ENCODE measurements at regions not wholly inside any gene's neighbourhood (a gene's known extent, or its start where the extent isn't known, plus 50 kb on each side); places are given as distances from the start of the nearest gene placed in this dataset.
A peak's percentile ranks its signal among the peaks of the same experiment; 100 is the strongest.

GRCh38 chr6:40932366-40932765 is 106.7 kb downstream of the UNC5CL start:
- Histone ChIP-seq H3K4me2 (ENCODE audit: low read length) (peak overlapping the region; percentile 33), H4K20me1 (ENCODE audit: insufficient read depth, low read length) (no peaks in the 10 kb centered on the region), H3K79me2 (ENCODE audit: insufficient read depth, low read length) (no peaks in the 10 kb centered on the region), H3K27ac (ENCODE audit: low read depth, low read length) (peak overlapping the region; percentile 44), H3K9me3 (ENCODE audit: insufficient read depth, low read depth, low read length) (peaks cover 2% of the 10 kb centered on the region), H3K36me3 (ENCODE audit: insufficient read depth, low read length) (no peaks in the 10 kb centered on the region), H3K4me1 (ENCODE audit: insufficient read depth, low read length) (peaks cover 36% of the 10 kb centered on the region), H2AFZ (ENCODE audit: low read depth, low read length) (no peak overlapping the region), H3K27me3 (ENCODE audit: insufficient read depth, low read length) (no peaks in the 10 kb centered on the region), H3K4me3 (ENCODE audit: insufficient read depth, low read depth, low read length) (no peak overlapping the region), H3K9ac (ENCODE audit: low read length) (no peak overlapping the region)
- H3K27me3 Mint-ChIP-seq (ENCODE audit: low read depth, unreplicated experiment): peaks cover 2% of the 10 kb centered on the region
- H3K27ac Mint-ChIP-seq (ENCODE audit: unreplicated experiment): no peak overlapping the region
- FAIRE-seq (no peak), DNase-seq (ENCODE audit: low read depth) (no peak)
- H3K4me3 Mint-ChIP-seq (ENCODE audit: unreplicated experiment): no peak overlapping the region
- TF ChIP-seq CTCF (IDR thresholded peaks at IDR 0.05; ENCODE audit: insufficient read depth, low read depth, low read length): no peak
- TF ChIP-seq EZH2 (IDR thresholded peaks at IDR 0.05; ENCODE audit: insufficient read depth, low read length): no peak
- peaks cover 26% of the 10 kb centered on the region for H3K4me1 Mint-ChIP-seq (ENCODE audit: low read depth, unreplicated experiment)
- no peaks in the 10 kb centered on the region for H3K36me3 Mint-ChIP-seq (ENCODE audit: low read depth, unreplicated experiment)
- H3K9me3 Mint-ChIP-seq (ENCODE audit: unreplicated experiment): peaks cover 3% of the 10 kb centered on the region

GRCh38 chr6:40931931-40932330 is 107.1 kb downstream of the UNC5CL start:
- peaks cover 32% of the 10 kb centered on the region for H3K4me1 ChIP-seq (ENCODE audit: insufficient read depth, low read length)
- H4K20me1 ChIP-seq (ENCODE audit: insufficient read depth, low read length): no peaks in the 10 kb centered on the region
- H3K9me3 ChIP-seq (ENCODE audit: insufficient read depth, low read depth, low read length): peaks cover 2% of the 10 kb centered on the region
- no peaks in the 10 kb centered on the region for H3K36me3 ChIP-seq (ENCODE audit: insufficient read depth, low read length)
- H3K27me3 ChIP-seq (ENCODE audit: insufficient read depth, low read length): no peaks in the 10 kb centered on the region
- Mint-ChIP-seq H3K4me3 (ENCODE audit: unreplicated experiment) (no peak overlapping the region), H3K9me3 (ENCODE audit: unreplicated experiment) (peaks cover 3% of the 10 kb centered on the region), H3K4me1 (ENCODE audit: low read depth, unreplicated experiment) (peaks cover 22% of the 10 kb centered on the region), H3K27me3 (ENCODE audit: low read depth, unreplicated experiment) (peaks cover 2% of the 10 kb centered on the region), H3K36me3 (ENCODE audit: low read depth, unreplicated experiment) (no peaks in the 10 kb centered on the region), H3K27ac (ENCODE audit: unreplicated experiment) (peak overlapping the region; percentile 34)
- H3K27ac ChIP-seq (ENCODE audit: low read depth, low read length): peak overlapping the region; percentile 31
- no peak overlapping the region for H3K4me3 ChIP-seq (ENCODE audit: insufficient read depth, low read depth, low read length)
- H3K79me2 ChIP-seq (ENCODE audit: insufficient read depth, low read length): no peaks in the 10 kb centered on the region
- no peak for TF ChIP-seq CTCF (IDR thresholded peaks at IDR 0.05; ENCODE audit: insufficient read depth, low read depth, low read length)
- TF ChIP-seq EZH2 (IDR thresholded peaks at IDR 0.05; ENCODE audit: insufficient read depth, low read length): no peak
- no peak overlapping the region for H3K9ac ChIP-seq (ENCODE audit: low read length)
- H3K4me2 ChIP-seq (ENCODE audit: low read length): no peak overlapping the region
- FAIRE-seq: no peak
- H2AFZ ChIP-seq (ENCODE audit: low read depth, low read length): no peak overlapping the region
- DNase-seq (ENCODE audit: low read depth): peak; percentile 33

- TF ChIP-seq EZH2 (IDR thresholded peaks at IDR 0.05; ENCODE audit: insufficient read depth, low read length) (no peak), CTCF (IDR thresholded peaks at IDR 0.05; ENCODE audit: insufficient read depth, low read depth, low read length) (no peak)
- H3K27me3 Mint-ChIP-seq (ENCODE audit: low read depth, unreplicated experiment): peaks cover 6% of the 10 kb centered on the region
These were observed 108.5 kb downstream of the UNC5CL start for GRCh38 chr6:40930555-40930954.

More at GRCh38 chr6:40930555-40930954, 108.5 kb downstream of the UNC5CL start:
- Histone ChIP-seq H4K20me1 (ENCODE audit: insufficient read depth, low read length) (no peaks in the 10 kb centered on the region), H3K4me2 (ENCODE audit: low read length) (no peak overlapping the region), H3K4me3 (ENCODE audit: insufficient read depth, low read depth, low read length) (no peak overlapping the region), H3K27me3 (ENCODE audit: insufficient read depth, low read length) (peaks cover 3% of the 10 kb centered on the region), H3K36me3 (ENCODE audit: insufficient read depth, low read length) (no peaks in the 10 kb centered on the region), H2AFZ (ENCODE audit: low read depth, low read length) (peak overlapping the region; percentile 8), H3K79me2 (ENCODE audit: insufficient read depth, low read length) (no peaks in the 10 kb centered on the region), H3K9ac (ENCODE audit: low read length) (no peak overlapping the region), H3K27ac (ENCODE audit: low read depth, low read length) (no peak overlapping the region), H3K9me3 (ENCODE audit: insufficient read depth, low read depth, low read length) (peaks cover 2% of the 10 kb centered on the region), H3K4me1 (ENCODE audit: insufficient read depth, low read length) (peaks cover 18% of the 10 kb centered on the region)
- no peak overlapping the region for H3K27ac Mint-ChIP-seq (ENCODE audit: unreplicated experiment)
- no peak overlapping the region for H3K4me3 Mint-ChIP-seq (ENCODE audit: unreplicated experiment)
- DNase-seq (ENCODE audit: low read depth) (no peak), FAIRE-seq (no peak)
- peaks cover 9% of the 10 kb centered on the region for H3K4me1 Mint-ChIP-seq (ENCODE audit: low read depth, unreplicated experiment)
- H3K9me3 Mint-ChIP-seq (ENCODE audit: unreplicated experiment): peaks cover 3% of the 10 kb centered on the region
- H3K36me3 Mint-ChIP-seq (ENCODE audit: low read depth, unreplicated experiment): no peaks in the 10 kb centered on the region

Data from astrocyte (in vitro differentiated cells and primary cell).